Endothelial cell of umbilical vein (primary cell): ENCODE measurements at regions not wholly inside any gene's neighbourhood (a gene's known extent, or its start where the extent isn't known, plus 50 kb on each side); places are given as distances from the start of the nearest gene placed in this dataset.

Experiments used
- BruUV-seq: library from RNA; stranded (reverse); fragments of 400-500 nt; replicated peaks from 2 replicates; lab custom pipeline; 2021; lab: Mats Ljungman, UMichigan
- CTCF ChIA-PET: fragments of 300-600, 350-600 bp; sonication (Branson Sonifier 250); formaldehyde crosslinking; loops from one replicate; lab custom pipeline; 2021; ENCODE audit warnings: antibody characterized with exemption, inconsistent platforms; lab: Charles Lee
- POLR2A ChIA-PET: fragments of 300-600, 350-600 bp; sonication (Branson Sonifier 250); formaldehyde crosslinking; loops from one replicate; lab custom pipeline; 2021; ENCODE audit warnings: antibody characterized with exemption, inconsistent platforms; lab: Charles Lee
- DNase-seq: peaks from one replicate; pipeline ENCODE4 v3.0.0-alpha.2; 2011; ENCODE audit warnings: low read depth, low spot score
- FAIRE-seq: peaks from 2 replicates; lab custom pipeline; 2011; peaks lifted over from hg19 to GRCh38; lab: Jason Lieb, UNC
- H2AFZ ChIP-seq: 2 replicates; pipeline ENCODE4 v1.6.0; 2012; ENCODE audit warnings: low read depth, low read length, control low read depth, inconsistent platforms
- H3K27ac ChIP-seq: 2 replicates; pipeline ENCODE4 v1.5.1; 2011; ENCODE audit warnings: low read depth, mild to moderate bottlenecking, control low read depth, low read length, moderate library complexity; ENCODE audit not compliant: insufficient read depth
- H3K27me3 ChIP-seq, 2 experiments: 2 replicates each; pipeline versions ENCODE4 v1.6.0 to v1.6.1; 2011; ENCODE audit warnings: low read length in 2 of 2, mixed read lengths in 1 of 2; ENCODE audit not compliant: control insufficient read depth in 2 of 2, insufficient read depth in 2 of 2
- H3K36me3 ChIP-seq, 2 experiments: 2 replicates in 1 of 2; 3 replicates in 1 of 2; pipeline ENCODE4 v1.5.1; 2011; ENCODE audit warnings: low read length in 2 of 2, mild to moderate bottlenecking in 1 of 2, moderate library complexity in 1 of 2; ENCODE audit not compliant: control insufficient read depth in 2 of 2, insufficient read depth in 2 of 2; ENCODE audit errors: extremely low read depth in 1 of 2
- H3K4me1 ChIP-seq: 3 replicates; pipeline ENCODE4 v1.5.1; 2011; ENCODE audit warnings: mild to moderate bottlenecking, low read length; ENCODE audit not compliant: control insufficient read depth, insufficient read depth; ENCODE audit errors: extremely low read depth
- H3K4me2 ChIP-seq: 2 replicates; pipeline ENCODE4 v1.6.1; 2011; ENCODE audit warnings: low read length, control low read depth, mixed read lengths; ENCODE audit not compliant: insufficient read depth
- H3K4me3 ChIP-seq, 3 experiments: fragments of 200-600 bp in 1 of 3; sonication (generic), shearing (Covaris generic) in 1 of 3; replicated peaks in 1 of 3; 2 replicates each; pipeline ENCODE4 v1.5.1; 2011 to 2016; ENCODE audit warnings: control low read depth in 3 of 3, low read length in 3 of 3, mild to moderate bottlenecking in 2 of 3, inconsistent platforms in 1 of 3, low read depth in 1 of 3, moderate library complexity in 1 of 3; ENCODE audit not compliant: insufficient read depth in 1 of 3
- H3K79me2 ChIP-seq: 2 replicates; pipeline ENCODE4 v1.6.0; 2012; ENCODE audit warnings: low read length, inconsistent platforms; ENCODE audit not compliant: control insufficient read depth, insufficient read depth
- H3K9ac ChIP-seq: replicated peaks from 2 replicates; pipeline ENCODE3; 2011; ENCODE audit warnings: low read length, control low read depth; ENCODE audit not compliant: insufficient read depth; ENCODE audit errors: extremely low read depth
- H3K9me1 ChIP-seq: replicated peaks from 3 replicates; pipeline ENCODE4 v1.6.0; 2011; ENCODE audit warnings: mild to moderate bottlenecking, low read length; ENCODE audit not compliant: control insufficient read depth, insufficient read depth; ENCODE audit errors: extremely low read depth
- H3K9me3 ChIP-seq: replicated peaks from 2 replicates; pipeline ENCODE4 v1.5.1; 2012; ENCODE audit warnings: low read length, inconsistent platforms; ENCODE audit not compliant: control insufficient read depth, insufficient read depth
- H4K20me1 ChIP-seq: replicated peaks from 2 replicates; pipeline ENCODE3; 2011; ENCODE audit warnings: mild to moderate bottlenecking, low read length; ENCODE audit not compliant: control insufficient read depth, insufficient read depth; ENCODE audit errors: extremely low read depth
- CTCF ChIP-seq, 2 donors: IDR thresholded peaks; 1 replicate in 1 of 2; 2 replicates in 1 of 2; pipeline ENCODE4 v1.5.1; 2011; ENCODE audit warnings: low read length in 2 of 2, mild to moderate bottlenecking in 2 of 2, moderate library complexity in 2 of 2, control low read depth in 1 of 2, inconsistent platforms in 1 of 2, low read depth in 1 of 2; ENCODE audit not compliant: insufficient read depth in 1 of 2; ENCODE audit errors: extremely low read depth in 1 of 2
- EZH2 ChIP-seq: IDR thresholded peaks from 2 replicates; pipeline ENCODE4 v1.6.1; 2012; ENCODE audit warnings: borderline replicate concordance, low read depth, mild to moderate bottlenecking, moderate library complexity, low read length, inconsistent platforms; ENCODE audit not compliant: severe bottlenecking
- FOS ChIP-seq: IDR thresholded peaks from 2 replicates; pipeline ENCODE4 v1.6.1; 2011; ENCODE audit warnings: mild to moderate bottlenecking, low read length, moderate library complexity, borderline replicate concordance; ENCODE audit not compliant: insufficient read depth
- GATA2 ChIP-seq: IDR thresholded peaks from 2 replicates; pipeline ENCODE4 v1.7.0; 2011; ENCODE audit warnings: low read depth, mild to moderate bottlenecking, moderate library complexity, mixed read lengths, low read length; ENCODE audit not compliant: insufficient read length, insufficient read depth
- JUN ChIP-seq: IDR thresholded peaks from 2 replicates; pipeline ENCODE4 v1.6.1; 2011; ENCODE audit warnings: borderline replicate concordance, low read depth; ENCODE audit not compliant: insufficient read length, insufficient read depth
- MAX ChIP-seq: IDR thresholded peaks from 2 replicates; pipeline ENCODE4 v1.6.1; 2011; ENCODE audit not compliant: insufficient read depth, insufficient read length
- MYC ChIP-seq: IDR thresholded peaks from one replicate; pipeline ENCODE4 v1.6.1; 2011; ENCODE audit warnings: mild to moderate bottlenecking, low read depth, low read length
- POLR2A ChIP-seq: IDR thresholded peaks from 2 replicates; pipeline ENCODE4 v1.6.1; 2012; ENCODE audit warnings: low read depth, mild to moderate bottlenecking, control low read depth, low read length
- POLR2AphosphoS5 ChIP-seq: IDR thresholded peaks from 2 replicates; pipeline ENCODE4 v1.6.1; 2012; ENCODE audit warnings: low read depth, mild to moderate bottlenecking, control low read depth, low read length, moderate library complexity; ENCODE audit not compliant: insufficient read depth
- dilution Hi-C: fragments of 300-500 bp; cut with MboI; formaldehyde crosslinking; loops from one replicate; pipeline ENCODE4 v1.15.0; 2019; ENCODE audit warnings: low sequenced_read_pairs; ENCODE audit not compliant: extremely low pct_ligation_motif_present
- intact Hi-C: fragments of 100-400 bp; cut with micrococcal nuclease; formaldehyde crosslinking; loops from one replicate; pipeline ENCODE4 v1.10.0; 2022

- no peak overlapping the region for H3K4me2 ChIP-seq
- FAIRE-seq (no peak), DNase-seq (no peak)
- no peaks in the 10 kb centered on the region for H4K20me1 ChIP-seq
- no peaks in the 10 kb centered on the region for H3K36me3 ChIP-seq
- no peaks in the 10 kb centered on the region for H3K9me1 ChIP-seq
- POLR2A ChIA-PET: no interaction called here
- no peak for TF ChIP-seq POLR2AphosphoS5
- TF ChIP-seq MAX: no peak
- no peak for TF ChIP-seq JUN
- no peak for TF ChIP-seq POLR2A
- TF ChIP-seq MYC: no peak
- no peak for TF ChIP-seq FOS
- no peak for TF ChIP-seq GATA2
- TF ChIP-seq CTCF (IDR thresholded peaks at IDR 0.05; ENCODE audit: extremely low read depth in 1 of 2, insufficient read depth in 1 of 2, low read depth in 1 of 2, low read length in 2 of 2): no peak
- TF ChIP-seq EZH2: no peak
- no peak overlapping the region for H3K4me3 ChIP-seq
- no peaks in the 10 kb centered on the region for H3K27me3 ChIP-seq
- H3K27ac ChIP-seq: no peak overlapping the region
- H3K79me2 ChIP-seq: no peaks in the 10 kb centered on the region
- CTCF ChIA-PET: no interaction called here
- no peak overlapping the region for H3K9ac ChIP-seq
- intact Hi-C loops: no loop called here
- no peaks in the 10 kb centered on the region for H3K4me1 ChIP-seq
- no peak overlapping the region for H2AFZ ChIP-seq
- H3K9me3 ChIP-seq: no peaks in the 10 kb centered on the region
- dilution Hi-C loops: no loop called here
- no TSS peak for BruUV-seq
Measured at GRCh38 chr12:92068459-92068858, 77.2 kb downstream of the BTG1 start.
